ENCODE measurements at regions not wholly inside any gene's neighbourhood (a gene's known extent, or its start where the extent isn't known, plus 50 kb on each side); places are given as distances from the start of the nearest gene placed in this dataset.

DNA sequence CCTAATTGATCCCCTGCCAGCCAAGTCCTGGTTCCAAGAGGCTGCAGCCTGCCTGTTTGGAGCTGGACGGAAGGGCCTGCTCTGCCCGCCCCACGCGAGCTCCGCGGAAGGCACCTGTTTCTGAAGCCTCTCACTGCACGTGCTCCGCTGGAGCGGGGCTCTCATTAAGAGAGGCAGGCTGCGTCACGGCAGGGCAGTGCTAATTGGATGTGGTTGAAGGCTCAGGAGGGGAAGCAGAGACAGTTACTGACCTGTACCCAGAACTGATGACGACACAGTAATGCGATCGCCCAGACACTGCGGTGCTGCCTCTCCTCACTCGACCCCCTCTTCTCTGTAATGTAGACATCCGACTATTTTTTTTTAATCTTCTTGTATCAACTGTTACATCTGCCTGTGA lies 411.1 kb upstream of the MGMT start:
- Histone ChIP-seq H3K27me3 (no peaks in the 10 kb centered on the region), H3K9me3 (no peaks in the 10 kb centered on the region), H3K27ac (no peak overlapping the region), H3K4me3 (no peak overlapping the region), H3K36me3 (no peaks in the 10 kb centered on the region), H3K4me1 (ENCODE audit: insufficient read depth) (no peaks in the 10 kb centered on the region)
- TF ChIP-seq POLR2A (IDR thresholded peaks at IDR 0.05) = no peak
- TF ChIP-seq, protein P1, sequence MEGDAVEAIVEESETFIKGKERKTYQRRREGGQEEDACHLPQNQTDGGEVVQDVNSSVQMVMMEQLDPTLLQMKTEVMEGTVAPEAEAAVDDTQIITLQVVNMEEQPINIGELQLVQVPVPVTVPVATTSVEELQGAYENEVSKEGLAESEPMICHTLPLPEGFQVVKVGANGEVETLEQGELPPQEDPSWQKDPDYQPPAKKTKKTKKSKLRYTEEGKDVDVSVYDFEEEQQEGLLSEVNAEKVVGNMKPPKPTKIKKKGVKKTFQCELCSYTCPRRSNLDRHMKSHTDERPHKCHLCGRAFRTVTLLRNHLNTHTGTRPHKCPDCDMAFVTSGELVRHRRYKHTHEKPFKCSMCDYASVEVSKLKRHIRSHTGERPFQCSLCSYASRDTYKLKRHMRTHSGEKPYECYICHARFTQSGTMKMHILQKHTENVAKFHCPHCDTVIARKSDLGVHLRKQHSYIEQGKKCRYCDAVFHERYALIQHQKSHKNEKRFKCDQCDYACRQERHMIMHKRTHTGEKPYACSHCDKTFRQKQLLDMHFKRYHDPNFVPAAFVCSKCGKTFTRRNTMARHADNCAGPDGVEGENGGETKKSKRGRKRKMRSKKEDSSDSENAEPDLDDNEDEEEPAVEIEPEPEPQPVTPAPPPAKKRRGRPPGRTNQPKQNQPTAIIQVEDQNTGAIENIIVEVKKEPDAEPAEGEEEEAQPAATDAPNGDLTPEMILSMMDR (IDR thresholded peaks at IDR 0.05) = no peak
- no peak for TF ChIP-seq EP300 (IDR thresholded peaks at IDR 0.05)
- DNase-seq = no peak
- WGBS, 3 donors = 48 to 59% (median 51%) methylated on average over 17 of the region's 17 CpGs
- intact Hi-C loops (cut with DNase I) = no loop called here

DNA sequence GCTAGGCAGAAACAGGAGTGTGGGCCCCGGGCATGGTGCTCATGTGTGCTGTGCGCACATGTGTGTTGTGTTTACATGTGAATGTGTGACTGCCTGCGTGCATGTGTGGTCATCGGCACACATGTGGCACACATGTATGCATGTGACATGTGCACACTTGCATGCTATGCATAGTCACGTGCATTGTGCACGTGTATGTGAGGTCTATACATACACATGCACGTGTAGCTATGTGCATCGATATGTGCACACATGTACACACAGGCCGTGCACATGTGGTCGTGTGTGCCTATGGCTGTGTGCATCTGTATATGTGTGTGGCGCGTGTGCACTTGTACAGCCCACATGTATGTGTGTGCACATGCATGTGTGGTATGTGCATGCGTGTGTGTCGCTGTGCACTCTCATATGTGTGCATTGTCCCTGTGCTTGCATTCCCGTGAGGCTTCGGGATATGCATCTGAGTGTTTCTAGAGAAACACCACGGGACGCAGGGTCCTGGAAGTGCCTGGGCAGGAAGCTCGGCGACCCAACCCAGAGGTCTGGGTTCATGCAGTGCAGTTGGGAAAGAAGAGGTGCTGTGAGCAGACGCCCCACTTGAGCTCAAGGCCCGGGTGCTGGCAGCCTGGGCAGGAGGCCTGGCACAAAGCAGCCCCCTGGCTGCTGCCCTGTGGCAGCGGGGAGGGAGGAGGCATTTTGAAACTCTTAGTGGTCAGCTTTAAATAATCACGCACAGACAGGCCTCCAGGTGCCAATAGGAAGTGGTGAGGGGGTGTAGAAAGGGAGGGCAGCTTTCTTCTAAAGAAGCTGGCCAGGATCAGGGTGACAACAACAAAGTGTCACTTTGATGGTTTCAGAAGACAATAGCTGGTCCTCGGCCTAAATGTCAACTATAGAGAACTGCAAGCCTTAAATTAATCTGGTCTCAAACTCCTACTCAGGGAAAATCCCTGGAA lies 410.0 kb upstream of the MGMT start:
- Histone ChIP-seq H3K9me3 (no peaks in the 10 kb centered on the region), H3K36me3 (no peaks in the 10 kb centered on the region), H3K4me1 (ENCODE audit: insufficient read depth) (no peaks in the 10 kb centered on the region), H3K27me3 (no peaks in the 10 kb centered on the region), H3K4me3 (no peak overlapping the region), H3K27ac (no peak overlapping the region)
- WGBS, 3 donors = 88 to 90% (median 90%) methylated on average over 25 of the region's 25 CpGs
- intact Hi-C loops (cut with DNase I) = no loop called here
- no peak for DNase-seq
- no peak for TF ChIP-seq POLR2A (IDR thresholded peaks at IDR 0.05)
- TF ChIP-seq, protein P1 (IDR thresholded peaks at IDR 0.05) = no peak
- TF ChIP-seq EP300 (IDR thresholded peaks at IDR 0.05) = no peak

DNA sequence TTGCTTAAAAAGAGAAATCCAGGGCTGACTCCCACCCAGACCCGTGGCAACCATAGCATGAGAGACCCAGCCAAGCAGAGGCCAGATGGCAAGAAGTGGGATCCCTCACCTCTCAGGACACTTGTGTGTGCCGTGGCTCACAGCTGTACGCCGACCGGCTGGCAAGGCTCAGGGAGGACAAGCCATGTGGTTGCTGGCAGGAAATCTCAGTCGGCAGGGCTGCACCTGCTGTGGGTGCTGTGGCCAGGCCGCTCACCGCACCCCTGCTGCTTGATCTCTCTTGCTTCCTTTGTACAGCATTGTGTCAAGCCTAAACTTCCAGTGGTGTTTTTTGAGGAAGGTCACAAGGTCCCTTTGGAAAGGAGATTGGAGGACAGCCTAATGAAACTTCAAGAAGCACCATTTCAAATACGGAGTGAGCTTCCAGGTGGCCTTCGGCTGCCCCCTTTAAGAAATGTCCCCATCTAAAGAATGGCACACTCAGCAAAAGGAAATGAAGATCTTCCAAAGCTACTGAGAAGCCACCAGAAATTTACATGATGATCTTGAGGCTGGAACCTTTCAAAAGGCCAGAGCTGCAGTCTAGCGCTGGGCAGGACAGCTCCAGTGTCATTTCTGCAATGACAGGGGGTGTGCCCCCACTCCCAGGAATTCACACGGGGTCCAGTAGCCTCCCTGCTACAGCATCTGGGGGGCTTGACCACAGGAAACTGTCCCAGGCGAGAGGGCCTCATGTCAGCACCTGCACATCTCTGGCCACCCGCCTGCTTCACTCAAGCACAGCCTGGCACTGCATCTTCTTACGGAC lies 409.0 kb upstream of the MGMT start:
- no peak for DNase-seq
- Histone ChIP-seq H3K4me3 (no peak overlapping the region), H3K4me1 (ENCODE audit: insufficient read depth) (no peaks in the 10 kb centered on the region), H3K9me3 (no peaks in the 10 kb centered on the region), H3K27me3 (no peaks in the 10 kb centered on the region), H3K27ac (no peak overlapping the region), H3K36me3 (no peaks in the 10 kb centered on the region)
- TF ChIP-seq, protein P1 (IDR thresholded peaks at IDR 0.05) = no peak
- TF ChIP-seq POLR2A (IDR thresholded peaks at IDR 0.05) (no peak), EP300 (IDR thresholded peaks at IDR 0.05) (no peak)
- intact Hi-C loops (cut with DNase I) = no loop called here
- WGBS, 3 donors = 85 to 90% (median 86%) methylated on average over 15 of the region's 15 CpGs

DNA sequence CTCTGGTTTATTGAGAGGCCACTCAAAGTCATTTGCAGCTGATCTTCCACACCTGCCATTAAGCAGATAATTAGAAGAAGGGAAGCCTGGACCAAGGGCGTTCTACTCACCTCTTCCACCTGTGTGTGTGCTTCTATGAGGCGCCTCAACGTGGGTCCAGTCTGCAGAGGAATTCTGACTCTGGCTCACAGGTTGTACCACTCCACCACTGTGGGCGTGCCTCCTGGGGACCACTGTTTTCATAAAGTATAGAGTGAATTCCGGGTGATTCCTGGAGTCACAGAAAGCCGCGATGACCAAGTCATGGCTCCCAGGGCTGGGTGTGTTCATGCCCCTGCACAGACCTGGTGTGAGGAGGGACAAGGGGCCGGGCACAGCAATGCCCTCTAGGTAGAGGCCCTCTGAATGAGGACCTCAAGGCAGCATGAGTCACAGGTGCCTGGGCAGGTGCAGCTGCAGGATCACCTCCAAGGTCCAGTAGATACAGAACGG lies 408.3 kb upstream of the MGMT start:
- Histone ChIP-seq H3K4me3 (no peak overlapping the region), H3K36me3 (no peaks in the 10 kb centered on the region), H3K4me1 (ENCODE audit: insufficient read depth) (no peaks in the 10 kb centered on the region), H3K27me3 (no peaks in the 10 kb centered on the region), H3K9me3 (no peaks in the 10 kb centered on the region), H3K27ac (no peak overlapping the region)
- TF ChIP-seq, protein P1 (IDR thresholded peaks at IDR 0.05) = no peak
- no peak for TF ChIP-seq POLR2A (IDR thresholded peaks at IDR 0.05)
- no peak for TF ChIP-seq EP300 (IDR thresholded peaks at IDR 0.05)
- intact Hi-C loops (cut with DNase I) = no loop called here
- 88 to 91% (median 88%) methylated on average over 9 of the region's 9 CpGs for WGBS, 3 donors
- DNase-seq = no peak

Measured in ovary (tissue), 7 donors.